OCI-LY7 (cell line): ENCODE measurements at regions not wholly inside any gene's neighbourhood (a gene's known extent, or its start where the extent isn't known, plus 50 kb on each side); places are given as distances from the start of the nearest gene placed in this dataset.

ENCODE experiments used
- EZH2phosphoT487 ChIP-seq: fragments of 200-600 bp; sonication (generic); IDR thresholded peaks from 2 replicates; pipeline ENCODE4 v1.6.1; 2018; ENCODE audit warnings: low read depth, borderline replicate concordance, mild to moderate bottlenecking, mixed run types, antibody characterized with exemption, low read length, moderate library complexity, mixed read lengths
- TF ChIP-seq, protein P1 (sequence below): fragments of 200-600 bp; sonication (generic); conservative IDR thresholded peaks from 2 replicates; pipeline ENCODE4 v1.5.1; 2014; ENCODE audit warnings: mild to moderate bottlenecking, antibody characterized with exemption, low read length, moderate library complexity, mixed read lengths

DNA sequence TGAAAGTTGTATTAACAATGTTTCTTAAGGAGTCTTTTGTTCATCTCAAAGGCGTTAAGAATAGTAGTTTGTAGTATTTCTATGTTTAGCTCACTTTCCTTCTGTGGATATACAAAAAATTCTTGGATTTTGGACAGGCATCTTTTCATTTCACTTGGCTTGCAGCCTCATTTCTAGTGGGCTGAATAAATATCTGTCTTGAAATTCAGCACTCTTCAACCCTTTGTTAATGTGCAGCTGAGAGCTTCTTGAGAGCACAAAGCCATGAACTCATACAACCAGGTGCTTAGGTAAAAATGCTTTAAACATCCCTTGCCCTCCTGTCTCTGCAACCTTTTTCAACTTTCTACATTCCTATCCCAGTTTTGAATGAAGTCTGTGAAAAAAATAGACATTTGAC, 1003.2 kb downstream of the C4orf33 start:
- TF ChIP-seq, protein P1, sequence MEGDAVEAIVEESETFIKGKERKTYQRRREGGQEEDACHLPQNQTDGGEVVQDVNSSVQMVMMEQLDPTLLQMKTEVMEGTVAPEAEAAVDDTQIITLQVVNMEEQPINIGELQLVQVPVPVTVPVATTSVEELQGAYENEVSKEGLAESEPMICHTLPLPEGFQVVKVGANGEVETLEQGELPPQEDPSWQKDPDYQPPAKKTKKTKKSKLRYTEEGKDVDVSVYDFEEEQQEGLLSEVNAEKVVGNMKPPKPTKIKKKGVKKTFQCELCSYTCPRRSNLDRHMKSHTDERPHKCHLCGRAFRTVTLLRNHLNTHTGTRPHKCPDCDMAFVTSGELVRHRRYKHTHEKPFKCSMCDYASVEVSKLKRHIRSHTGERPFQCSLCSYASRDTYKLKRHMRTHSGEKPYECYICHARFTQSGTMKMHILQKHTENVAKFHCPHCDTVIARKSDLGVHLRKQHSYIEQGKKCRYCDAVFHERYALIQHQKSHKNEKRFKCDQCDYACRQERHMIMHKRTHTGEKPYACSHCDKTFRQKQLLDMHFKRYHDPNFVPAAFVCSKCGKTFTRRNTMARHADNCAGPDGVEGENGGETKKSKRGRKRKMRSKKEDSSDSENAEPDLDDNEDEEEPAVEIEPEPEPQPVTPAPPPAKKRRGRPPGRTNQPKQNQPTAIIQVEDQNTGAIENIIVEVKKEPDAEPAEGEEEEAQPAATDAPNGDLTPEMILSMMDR: no peak
- TF ChIP-seq EZH2phosphoT487: no peak
